HG03060 (cell line): ENCODE measurements at regions not wholly inside any gene's neighbourhood (a gene's known extent, or its start where the extent isn't known, plus 50 kb on each side); places are given as distances from the start of the nearest gene placed in this dataset.
"Not testable (repeated sequence)": the region's sequence is repeated elsewhere in the genome, so short reads cannot be mapped to it uniquely, and the experiment has no call there.

Source experiments
- ATAC-seq: cut with Tn5 transposase; IDR thresholded peaks from one replicate; pipeline ENCODE4 v1.9.1; 2021; ENCODE audit warnings: low read depth, moderate number of reproducible peaks; ENCODE audit not compliant: unreplicated experiment

DNA sequence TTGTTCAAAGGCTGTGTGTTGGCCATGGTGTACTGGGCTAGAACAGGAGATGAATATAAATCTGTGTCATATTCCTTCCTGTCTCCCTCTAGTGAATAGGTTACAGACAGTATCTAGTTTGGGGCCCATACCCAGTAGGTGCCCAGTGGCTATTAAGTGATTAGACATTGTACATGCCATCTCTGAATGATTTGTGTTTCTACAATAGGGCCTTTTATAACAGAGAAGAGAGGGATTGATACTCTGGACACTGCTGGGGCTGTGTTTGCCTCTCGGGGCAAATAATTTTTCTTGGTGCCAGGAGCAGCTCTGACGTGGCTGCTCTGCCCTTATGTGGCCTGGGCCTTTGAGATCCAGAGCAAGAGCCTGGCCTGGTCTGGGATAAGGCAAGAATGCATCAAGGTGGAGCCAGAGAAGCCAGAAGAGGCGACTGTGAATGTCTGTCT lies 403.1 kb downstream of the SPRY2 start:
- no peak for ATAC-seq

DNA sequence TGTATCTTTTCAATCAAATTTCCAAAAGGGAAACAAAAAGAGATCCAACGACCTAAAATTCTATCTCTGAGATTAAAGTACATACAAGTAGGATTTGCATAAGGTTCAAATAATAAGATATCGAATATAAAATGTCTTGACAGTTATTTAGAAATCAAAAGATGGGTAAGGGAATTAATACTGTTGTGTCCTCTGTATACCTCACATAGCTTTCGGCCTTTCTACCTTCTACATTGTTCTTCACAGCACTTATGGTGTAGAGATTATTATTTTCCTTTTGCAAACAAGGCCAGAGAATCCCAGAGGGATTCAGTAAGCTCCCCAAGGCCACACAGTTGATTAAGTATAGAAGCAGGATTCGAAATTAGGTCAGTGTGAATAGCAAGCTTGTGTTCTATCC lies 403.6 kb downstream of the SPRY2 start:
- ATAC-seq: no peak

DNA sequence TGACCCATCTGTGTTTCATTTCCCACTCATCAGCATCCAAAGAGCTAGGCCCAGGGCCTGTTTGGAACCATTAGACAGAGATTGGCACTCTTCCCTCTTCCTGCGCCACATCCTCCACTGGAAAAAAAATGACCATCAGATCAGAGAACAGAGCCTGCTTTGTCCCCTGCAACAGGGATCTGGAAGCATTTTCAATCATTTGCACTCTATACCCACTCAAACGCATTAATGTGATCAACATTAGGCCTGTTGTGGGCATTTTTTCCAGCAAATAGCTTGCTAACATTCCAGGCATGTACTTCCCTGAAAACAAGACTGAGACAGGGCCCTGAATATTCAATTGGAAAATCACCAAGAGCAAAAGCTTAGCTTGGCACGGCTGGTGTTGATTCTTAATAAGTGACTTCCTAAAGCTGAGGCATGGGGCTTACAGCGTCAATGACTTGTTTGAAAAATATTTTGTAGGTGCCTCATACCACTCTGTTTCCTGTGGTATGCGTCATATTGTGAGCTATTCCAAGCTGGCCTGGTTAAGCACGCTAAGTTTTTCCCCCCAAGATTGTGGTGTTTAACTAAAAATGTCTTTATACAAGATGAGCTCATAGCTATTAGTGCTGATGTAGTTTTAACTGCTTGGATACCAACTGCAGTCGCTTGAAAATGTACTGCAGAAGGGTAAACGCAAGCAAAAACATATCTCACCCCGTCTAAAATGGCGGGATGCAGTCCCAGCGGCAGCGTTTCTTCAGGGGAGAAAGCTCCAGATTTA lies 404.4 kb downstream of the SPRY2 start:
- no peak for ATAC-seq

DNA sequence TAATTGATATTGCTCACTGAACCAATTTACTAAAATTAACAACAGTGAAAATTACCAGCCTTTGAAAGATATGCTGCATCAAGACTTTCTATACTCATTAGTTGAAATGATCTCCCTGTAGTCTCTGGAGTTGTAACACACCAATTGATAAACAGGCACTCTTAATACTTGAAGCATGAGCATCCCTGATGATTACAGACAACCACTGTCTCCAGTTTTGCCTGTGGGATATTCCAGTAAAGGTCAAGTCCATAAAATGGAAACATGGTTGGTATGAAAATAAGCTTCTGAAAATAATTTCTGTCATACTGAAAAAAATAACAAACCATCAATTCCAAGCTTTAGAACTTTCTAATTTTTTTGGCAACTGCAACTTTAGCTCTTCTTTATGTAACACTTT lies 405.8 kb downstream of the SPRY2 start:
- ATAC-seq: no peak

DNA sequence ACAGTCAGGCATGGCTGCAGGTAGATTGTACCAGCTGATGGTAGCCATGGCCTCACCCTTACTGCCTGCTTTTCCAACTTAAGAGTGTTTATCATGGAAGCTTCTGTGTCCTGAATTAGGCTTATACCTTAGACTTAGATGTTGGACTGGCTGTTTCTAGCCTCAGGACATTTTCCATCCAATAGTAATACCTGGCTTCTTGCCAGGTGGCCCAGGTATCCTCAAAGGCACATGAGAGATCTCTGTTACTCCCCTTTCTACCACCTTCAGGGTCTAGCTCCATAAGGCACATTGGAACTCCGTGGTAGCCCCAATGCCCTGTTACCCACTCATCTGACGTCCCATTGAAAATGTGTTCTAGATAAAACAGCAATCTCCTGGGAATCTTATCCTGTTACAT lies 407.5 kb downstream of the SPRY2 start:
- no peak for ATAC-seq

DNA sequence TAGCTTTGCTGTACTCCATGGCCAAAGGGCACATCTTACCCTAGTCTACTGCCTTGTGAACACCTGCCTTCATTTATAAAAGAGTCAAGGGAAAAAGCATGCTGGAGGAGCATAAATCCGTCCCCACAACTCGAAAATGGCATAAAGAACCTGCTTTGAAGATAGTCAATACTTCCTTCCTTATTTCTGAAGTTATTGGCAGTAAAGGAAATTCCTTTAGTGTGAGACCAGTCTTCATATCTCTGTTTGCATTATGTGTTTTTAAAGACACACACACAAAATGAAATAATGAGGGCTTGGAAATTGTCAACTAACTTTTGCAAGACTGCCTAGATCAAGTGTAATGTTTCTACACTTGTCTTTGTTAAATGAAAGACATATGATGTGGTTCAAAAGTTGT lies 408.4 kb downstream of the SPRY2 start:
- ATAC-seq: no peak

DNA sequence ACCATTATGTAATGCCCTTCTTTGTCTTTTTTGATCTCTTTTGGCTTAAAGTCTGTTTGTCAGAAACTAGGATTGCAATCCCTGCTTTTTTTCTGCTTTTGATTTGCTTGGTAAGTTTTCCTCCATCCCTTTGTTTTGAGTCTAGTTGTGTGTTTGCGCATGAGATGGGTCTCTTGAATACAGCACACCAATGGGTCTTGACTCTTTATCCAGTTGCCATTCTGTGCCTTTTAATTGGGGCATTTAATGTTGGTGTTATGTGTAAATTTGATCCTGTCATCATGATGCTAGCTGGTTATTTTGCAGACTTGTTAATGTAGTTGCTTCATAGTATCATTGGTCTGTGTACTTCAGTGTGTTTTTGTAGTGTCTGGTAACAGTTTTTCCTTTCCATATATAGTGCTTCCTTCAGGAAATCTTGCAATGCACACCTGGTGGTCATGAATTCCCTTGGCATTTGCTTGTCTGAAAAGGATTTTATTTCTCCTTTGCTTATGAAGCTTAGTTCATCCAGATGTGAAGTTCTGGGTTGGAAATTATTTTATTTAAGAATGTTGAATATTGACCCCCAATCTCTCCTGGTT lies 416.9 kb downstream of the SPRY2 start:
- ATAC-seq: not testable (repeated sequence)

DNA sequence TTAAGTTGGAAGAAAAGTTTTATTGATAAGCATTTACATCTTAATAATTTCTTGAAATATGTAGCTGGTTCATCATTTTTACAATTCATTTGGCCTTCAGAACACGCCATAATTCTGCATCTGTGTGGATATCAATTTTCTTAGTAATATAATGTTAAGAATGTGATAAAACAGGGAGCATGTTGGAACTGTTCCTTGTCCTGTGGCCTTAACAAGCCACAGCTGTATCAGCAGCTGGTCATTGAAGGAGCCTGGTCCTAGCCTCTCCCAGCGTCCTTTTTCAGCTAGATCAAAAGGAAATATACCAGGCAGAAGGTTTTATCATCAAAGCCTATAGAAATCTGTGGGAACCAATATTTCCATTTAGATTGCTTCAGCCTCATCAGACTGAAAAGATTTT lies 421.8 kb downstream of the SPRY2 start:
- no peak for ATAC-seq

DNA sequence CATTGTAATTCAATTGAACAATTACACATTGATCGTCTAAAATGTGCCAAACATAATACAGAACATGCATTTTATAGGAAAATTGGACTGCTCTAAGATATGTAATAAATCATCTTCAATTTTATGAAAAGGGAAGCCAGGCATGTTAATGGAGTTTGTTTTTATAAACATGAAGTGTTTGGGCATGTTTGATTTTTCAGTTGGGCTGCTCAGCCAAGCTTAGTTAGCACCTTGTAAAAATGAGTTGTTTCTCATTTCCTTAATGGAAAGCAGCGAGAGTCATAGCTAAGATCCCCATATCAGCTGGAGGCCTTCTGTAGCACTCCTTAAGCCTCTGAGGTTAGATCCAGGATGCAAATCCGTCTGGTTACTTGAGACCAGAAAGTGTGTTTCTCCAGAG lies 422.3 kb downstream of the SPRY2 start:
- no peak for ATAC-seq

DNA sequence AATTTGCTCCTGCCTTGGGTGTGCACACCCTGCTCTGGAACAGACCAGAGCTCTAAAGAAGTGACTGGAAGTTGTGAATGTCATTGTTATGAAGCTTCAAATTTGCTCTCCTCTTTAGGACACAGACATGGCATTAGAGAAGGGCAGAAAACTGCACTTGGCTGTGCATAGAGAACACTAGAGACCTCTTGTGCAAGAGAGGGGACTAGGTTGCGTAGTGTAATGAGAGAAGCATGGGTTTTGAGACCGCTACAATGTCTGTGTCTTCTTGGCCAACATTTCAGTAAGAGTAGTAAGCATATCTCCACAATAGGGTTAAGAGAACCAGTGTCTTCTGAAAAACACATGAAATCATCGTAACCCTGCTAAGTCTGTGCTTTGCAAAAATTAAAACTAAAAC lies 423.3 kb downstream of the SPRY2 start:
- no peak for ATAC-seq

DNA sequence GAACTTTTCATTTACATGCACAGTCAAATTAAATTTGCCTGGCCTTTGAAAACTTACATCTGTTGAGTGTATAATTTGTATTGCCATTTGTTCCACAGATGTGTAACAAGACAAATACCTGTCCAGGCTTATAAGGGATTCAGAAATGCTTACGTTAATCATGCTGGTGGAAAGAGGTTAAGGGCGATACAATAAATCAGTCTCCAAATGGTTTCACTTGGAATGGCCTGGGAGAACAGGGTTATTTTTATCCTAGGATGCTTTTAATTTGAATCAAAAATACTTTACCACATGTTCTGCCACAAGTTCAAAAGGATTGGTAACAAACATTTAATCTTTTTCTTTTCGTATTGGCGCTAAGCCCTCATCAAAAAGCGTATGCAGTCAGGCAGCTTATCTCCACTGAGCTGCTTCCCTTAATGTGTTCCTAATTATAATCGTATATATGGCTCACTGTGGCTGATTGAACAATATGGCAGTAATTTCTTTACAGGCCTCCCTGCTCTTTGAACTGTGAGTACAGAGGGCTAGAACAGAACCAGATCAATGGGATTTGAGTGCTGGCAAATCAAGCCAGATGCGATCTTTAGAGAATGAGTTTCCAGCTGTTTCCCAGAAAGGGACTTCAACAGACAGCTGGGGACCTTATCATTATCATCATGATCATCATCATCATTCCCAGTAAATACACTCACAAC lies 425.7 kb downstream of the SPRY2 start:
- no peak for ATAC-seq

DNA sequence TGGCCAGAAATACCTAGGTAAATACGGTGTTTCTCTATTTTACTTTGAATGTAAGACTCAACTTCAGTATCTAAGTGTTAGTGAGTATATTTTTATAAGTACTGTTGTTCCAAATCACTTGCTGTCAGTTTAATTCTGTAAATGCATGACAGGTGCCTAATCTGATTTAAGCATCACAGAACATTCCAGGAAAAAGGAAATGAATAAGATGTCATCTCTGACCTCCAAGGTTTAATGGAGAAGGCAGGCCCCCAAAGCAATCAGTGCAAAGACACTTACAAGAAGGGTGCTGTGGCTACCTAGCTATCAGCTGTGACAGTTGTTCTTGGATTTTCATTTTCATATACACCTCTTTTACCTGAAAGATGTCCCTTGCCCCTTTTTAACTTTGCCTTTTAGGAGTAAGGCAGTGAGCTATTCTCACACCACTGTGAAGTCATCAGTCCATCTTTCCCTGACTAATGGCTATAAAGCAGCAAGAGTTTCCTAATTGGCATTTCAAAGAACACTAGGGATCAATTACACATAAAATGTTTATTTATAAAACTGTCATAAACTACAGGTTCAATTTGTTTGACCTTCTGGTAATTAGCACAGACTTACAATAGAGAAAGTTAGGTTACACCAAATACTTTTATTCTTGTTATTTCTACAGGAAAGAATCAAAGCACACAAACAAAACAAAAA lies 427.6 kb downstream of the SPRY2 start:
- no peak for ATAC-seq

DNA sequence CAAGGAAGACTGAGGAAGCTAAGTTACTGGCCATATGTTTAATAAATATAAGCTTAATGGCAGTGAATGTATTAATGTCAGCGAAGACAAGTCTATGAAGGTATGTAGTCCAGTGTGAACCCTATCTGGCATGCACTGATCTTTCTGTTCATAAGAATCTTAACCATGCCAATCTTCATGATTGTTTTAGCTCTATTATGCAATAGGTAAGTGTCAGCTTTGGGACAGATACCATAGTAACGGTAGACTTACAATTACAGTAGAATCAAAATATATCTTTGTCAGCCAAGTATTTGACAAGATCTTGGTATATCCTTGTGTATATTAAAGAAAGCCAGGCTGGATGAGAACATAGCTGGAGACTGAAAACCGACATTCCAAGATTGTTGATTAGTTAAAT lies 428.5 kb downstream of the SPRY2 start:
- no peak for ATAC-seq

DNA sequence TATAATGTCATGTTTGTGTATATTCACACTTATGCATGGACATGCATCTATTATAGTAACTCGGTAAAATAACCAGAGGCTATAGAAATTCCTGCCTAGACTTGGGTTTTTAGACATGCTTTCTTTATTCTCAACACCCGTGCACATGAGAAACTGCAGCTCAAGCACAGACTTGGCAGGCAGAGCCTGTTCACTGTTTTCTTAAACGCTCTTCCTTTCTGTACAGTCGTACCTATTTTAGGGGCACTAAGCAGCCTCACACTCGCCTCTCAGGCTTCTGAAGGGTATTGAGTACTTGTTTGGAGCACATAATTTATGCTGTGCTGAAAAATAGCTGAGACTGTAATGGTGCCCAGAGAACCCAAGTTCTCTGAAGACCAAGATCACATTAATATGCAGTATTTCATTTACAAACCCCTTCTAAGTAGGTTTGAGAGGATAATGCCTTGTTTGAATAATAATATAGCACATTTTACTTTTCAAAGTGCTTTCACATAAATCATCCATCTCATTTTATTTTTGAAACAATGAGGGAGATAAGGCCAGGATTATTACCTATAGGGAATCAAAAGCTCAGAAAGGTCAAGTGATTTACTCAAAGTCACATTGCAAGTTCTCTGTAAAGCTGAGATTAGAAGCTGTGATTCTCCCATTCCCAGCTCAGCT lies 429.9 kb downstream of the SPRY2 start:
- ATAC-seq: no peak

DNA sequence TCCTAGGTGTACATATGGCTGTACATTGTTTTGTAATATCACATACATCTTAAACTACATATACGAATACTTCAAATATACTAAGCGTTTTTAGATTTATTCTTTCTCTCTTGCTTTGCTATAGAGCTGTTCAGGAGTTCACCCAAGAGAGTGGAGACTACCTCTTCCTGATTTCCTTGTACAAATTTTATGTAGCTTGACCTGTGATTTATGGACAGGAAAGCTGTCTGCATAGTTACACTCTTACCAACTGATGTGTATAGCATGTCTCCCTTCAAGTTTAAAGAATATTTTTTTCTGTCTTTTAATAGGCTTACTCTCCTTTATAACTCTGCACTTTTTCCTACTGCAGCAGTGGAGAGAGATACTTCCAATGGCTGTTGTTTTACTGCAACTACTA lies 428.7 kb downstream of the NDFIP2 start:
- ATAC-seq: no peak

DNA sequence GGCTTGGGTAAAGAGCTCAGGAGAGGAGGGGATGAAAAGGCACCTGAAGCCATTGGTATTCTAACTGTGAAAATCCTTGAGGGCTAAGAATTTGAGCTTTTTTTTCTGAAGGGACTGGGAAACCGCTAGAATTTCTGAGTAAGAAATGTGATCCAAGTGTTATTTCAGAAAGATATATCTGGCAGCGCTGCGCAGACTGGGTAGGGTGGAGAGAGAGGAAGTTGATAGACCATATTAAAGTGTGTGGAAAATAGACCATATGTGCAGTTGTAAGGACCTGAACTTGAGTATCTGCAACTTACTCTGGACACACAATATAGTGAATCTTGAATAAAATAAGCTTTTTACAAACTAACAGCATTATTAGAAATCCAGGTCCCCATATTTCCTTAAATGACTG lies 427.4 kb downstream of the NDFIP2 start:
- ATAC-seq: no peak

DNA sequence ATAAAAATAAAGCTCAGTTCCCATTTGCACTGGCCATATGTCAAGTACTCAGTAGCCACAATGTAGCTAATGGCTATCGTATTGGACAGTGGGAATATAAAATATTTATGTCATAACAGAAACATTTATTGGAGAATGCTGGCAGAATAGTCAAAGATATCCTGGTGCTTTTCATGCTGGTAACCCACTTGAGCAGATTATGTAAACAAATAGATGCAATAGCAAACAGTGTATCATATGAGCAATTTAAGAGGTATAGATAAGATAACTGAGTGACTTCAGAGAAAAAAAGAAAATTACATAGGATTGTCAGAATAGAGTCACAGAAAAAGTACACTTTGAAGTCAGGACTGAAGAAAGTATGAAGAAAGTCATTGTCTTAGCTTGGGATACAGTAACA lies 426.6 kb downstream of the NDFIP2 start:
- ATAC-seq: no peak

DNA sequence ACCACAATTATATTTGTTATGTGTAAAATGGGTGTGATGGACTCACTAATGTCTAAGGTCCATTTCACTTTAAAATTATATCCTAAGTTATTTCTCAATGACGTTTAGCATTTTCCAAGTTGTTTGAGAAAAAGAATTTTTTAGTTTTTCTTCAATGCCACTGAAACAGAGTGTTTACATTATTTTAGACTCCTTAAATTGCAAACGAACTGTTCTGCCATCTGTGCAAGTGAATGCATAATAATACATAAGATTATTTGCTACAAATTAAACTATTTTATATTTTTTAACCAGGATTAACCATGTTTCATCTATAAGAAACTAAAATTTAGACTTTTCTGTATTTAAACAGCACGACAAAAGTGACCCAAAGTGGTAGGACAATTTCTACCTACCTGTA lies 425.4 kb downstream of the NDFIP2 start:
- ATAC-seq: no peak

DNA sequence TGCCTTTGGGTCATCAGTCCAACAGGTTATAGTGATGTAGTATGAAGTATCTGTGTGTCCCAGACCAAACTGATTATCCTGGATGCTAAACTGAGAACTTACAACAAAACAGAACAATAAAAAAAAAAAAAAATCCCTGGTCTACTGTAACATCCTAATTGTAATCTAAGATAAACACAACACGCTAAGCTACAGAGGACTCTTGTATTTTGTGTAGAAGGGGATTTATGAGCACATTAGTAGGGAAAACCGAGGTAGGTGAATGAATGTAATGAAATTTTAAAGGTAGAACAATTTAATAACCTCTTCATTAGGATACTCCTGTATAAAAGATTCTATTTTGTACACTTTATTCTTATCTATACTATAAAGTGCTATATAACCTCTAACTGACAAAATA lies 424.1 kb downstream of the NDFIP2 start:
- no peak for ATAC-seq

DNA sequence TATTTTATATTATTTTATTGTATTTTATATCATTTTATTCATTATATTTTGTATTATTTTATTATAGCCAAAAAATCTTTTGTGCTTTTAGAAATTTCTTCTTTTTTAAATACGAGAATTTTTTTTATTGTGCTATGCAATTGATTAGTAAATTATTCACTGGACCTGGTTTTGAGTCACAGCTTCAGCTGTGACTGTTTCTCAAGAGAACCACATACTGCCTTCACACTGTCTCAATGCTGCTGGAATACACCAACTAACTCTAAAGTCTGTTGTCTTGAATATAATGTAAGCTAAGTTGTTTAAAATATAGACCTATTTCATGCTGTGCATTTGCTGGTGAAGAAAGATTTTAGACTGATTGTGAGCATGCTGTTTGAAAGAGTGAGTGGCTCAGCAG lies 423.6 kb downstream of the NDFIP2 start:
- ATAC-seq: no peak

DNA sequence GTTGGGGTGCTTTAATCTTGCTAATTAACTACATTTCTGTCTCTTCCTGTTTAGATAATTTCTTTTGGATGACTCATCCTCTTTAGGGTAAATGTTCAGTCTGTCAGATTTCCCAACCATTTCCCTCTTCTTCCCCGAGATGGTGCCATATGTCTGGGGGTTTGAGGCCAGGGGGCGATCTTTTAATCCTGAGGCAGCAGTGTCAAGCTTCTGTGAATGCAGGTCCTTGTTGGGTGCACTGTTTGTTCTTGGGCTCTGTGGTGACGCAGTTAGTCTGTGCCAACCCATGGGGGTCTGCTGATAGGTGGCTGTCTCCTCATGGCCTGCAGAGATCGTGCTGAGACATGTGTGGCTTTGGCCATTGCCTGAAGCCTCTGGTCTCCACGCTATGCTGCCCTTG lies 420.4 kb downstream of the NDFIP2 start:
- no peak for ATAC-seq
